ENCODE measurements at regions not wholly inside any gene's neighbourhood (a gene's known extent, or its start where the extent isn't known, plus 50 kb on each side); places are given as distances from the start of the nearest gene placed in this dataset.

- no peak for TF ChIP-seq CTCF (IDR thresholded peaks at IDR 0.05)
Observed at GRCh38 chr13:34512817-34513216, 429.3 kb upstream of the NBEA start.

- no peak for TF ChIP-seq CTCF (IDR thresholded peaks at IDR 0.05)
Observed at GRCh38 chr13:34513526-34513925, 428.5 kb upstream of the NBEA start.

- no peak for TF ChIP-seq CTCF (IDR thresholded peaks at IDR 0.05)
Observed at GRCh38 chr13:34515201-34515600, 426.9 kb upstream of the NBEA start.

GRCh38 chr13:34521171-34521570 lies 420.9 kb upstream of the NBEA start:
- no peak for TF ChIP-seq CTCF (IDR thresholded peaks at IDR 0.05)

GRCh38 chr13:34522808-34523207 lies 419.3 kb upstream of the NBEA start:
- TF ChIP-seq CTCF (IDR thresholded peaks at IDR 0.05) = no peak

GRCh38 chr13:34523406-34523805 lies 418.7 kb upstream of the NBEA start:
- TF ChIP-seq CTCF (IDR thresholded peaks at IDR 0.05) = no peak

GRCh38 chr13:34533941-34534340 lies 408.1 kb upstream of the NBEA start:
- no peak for TF ChIP-seq CTCF (IDR thresholded peaks at IDR 0.05)

GRCh38 chr13:34542321-34542720 lies 399.7 kb upstream of the NBEA start:
- no peak for TF ChIP-seq CTCF (IDR thresholded peaks at IDR 0.05)
